Cerebellar cortex (tissue), 1 donor: ENCODE measurements at regions not wholly inside any gene's neighbourhood (a gene's known extent, or its start where the extent isn't known, plus 50 kb on each side); places are given as distances from the start of the nearest gene placed in this dataset.

Source experiments
- DNase-seq: peaks from one replicate; pipeline ENCODE4 v3.0.0-alpha.2; 2015; ENCODE audit warnings: low spot score

GRCh38 chr6:140594806-140595128 lies 1220.3 kb upstream of the CITED2 start:
- no peak for DNase-seq

DNA sequence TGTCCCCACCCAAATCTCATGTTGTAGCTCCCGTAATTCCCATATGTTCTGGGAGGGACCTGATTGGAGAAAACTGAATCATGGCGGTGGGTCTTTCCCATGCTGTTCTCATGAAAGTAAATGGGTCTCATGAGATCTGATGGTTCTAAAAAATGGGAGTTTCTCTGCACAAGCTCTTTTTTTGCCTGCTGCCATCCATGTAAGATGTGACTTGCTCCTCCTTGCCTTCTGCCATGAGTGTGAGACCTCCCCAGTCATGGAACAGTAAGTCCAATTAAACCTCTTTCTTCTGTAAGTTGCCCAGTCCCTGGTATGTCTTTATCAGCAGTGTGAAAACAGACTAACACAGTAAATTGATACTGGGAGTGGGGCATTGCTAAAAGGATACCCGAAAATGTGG lies 1218.4 kb upstream of the CITED2 start:
- no peak for DNase-seq

DNA sequence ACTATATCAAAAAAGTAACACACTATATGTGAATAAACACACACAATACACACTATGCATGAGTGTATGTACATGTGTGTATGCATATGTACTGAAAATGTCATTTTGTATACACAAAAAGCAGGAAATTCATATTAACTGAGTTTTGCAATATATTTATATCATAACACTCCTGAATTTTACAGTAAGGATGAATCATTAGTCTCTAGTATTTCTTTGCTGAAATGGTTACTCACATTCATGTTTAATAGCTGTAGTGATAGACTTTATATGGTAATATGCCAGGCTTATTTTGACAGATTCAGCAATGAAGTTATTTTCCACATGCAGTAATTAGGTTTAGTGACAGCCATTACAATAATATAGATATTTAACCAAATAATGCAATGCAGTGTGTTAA lies 1216.2 kb upstream of the CITED2 start:
- DNase-seq = no peak

DNA sequence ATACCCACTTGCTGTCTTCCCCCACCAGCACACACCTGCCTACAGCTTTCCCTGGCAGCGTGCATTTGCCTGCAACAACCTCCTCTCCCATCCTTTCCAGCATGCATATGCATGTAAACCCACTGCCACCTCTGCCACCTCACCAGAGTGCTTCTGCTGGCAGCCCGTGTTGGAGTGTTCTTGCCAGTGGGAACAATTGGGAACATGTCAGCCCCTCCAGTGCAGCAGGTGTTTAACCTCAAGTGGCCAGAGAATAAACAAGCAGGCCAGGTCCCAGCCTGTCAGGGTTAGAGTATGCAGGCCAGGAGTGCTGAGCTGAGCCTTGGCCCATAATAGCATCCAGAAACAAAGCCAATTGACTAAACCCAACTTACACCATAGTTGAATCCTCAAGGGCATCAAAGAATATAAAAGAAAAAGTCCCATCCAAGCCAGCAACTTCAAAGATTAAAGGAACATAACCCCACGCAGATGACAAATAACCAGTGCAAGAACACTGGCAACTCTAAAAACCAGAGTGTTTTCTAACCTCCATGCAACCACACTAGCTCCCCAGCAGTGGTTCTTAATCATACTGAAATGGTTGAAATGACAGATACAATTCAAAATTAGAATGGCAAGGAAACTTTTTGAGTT lies 1212.1 kb upstream of the CITED2 start:
- no peak for DNase-seq

DNA sequence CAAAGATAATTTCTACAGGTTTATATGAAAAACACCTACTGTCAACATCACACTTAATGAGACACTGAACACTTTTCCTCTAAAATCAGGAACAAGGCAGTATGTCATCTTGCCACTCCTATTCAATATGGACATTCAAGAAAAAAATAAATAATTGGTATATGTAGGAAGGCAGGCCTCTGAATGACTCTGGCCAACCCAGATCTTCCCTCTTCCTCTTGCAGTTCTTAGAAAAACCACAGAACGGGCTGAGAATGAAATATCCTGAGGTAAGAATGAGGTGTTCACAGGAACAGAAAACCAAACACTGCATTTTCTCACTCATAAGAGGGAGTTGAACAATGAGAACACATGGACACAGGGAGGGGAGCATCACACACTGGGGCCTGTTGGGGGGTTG lies 1207.2 kb upstream of the CITED2 start:
- no peak for DNase-seq

- DNase-seq = no peak
These were observed 1205.5 kb upstream of the CITED2 start for GRCh38 chr6:140579918-140580317.

DNA sequence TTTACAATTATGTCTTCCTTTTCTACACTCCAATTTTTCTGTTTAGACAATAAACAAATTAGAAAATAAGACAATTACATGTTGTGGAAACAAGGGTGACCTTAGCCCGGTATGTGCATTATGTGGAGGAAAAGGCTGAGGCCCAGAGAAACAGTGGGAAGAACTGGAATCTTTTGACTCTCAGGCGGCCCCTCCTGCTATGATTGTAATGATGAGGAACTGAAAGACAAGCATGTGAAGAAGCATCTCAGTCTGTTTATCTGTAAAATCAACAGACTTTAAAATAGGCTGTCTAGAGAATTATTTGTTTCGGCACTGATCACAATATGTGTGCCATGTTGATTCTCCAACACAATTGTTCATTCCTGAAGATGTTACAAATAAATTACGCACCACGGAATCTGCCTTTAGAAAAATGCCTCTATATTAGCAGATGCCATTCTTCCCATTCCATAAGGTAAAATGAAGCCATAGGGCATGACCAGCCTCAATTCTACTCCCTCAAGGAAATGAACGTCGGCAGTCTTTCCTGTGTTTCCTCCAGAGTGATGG lies 1201.6 kb upstream of the CITED2 start:
- DNase-seq = peak; percentile 56

DNA sequence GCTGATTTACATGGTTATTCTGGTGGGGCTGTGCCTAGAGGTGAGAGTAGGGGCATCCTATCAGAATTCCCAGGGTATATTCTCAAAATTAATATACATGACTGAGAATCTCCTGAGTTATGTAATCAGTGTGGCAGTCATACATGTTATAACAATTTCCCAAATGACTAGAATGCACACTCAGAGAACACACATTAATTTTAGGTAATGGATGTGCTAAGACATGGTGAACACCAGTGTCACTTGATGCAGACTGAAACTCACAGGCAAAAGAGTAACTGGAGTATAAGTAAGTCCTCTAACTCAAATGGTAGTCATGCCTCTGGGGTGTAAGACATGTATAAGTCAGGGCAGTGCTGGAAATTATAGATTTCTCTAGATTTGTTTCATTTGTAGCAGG lies 1198.4 kb upstream of the CITED2 start:
- no peak for DNase-seq

GRCh38 chr6:140572129-140572528 lies 1197.7 kb upstream of the CITED2 start:
- DNase-seq = peak; percentile 28

- DNase-seq = no peak
These were observed 1196.7 kb upstream of the CITED2 start for GRCh38 chr6:140571145-140571544.

DNA sequence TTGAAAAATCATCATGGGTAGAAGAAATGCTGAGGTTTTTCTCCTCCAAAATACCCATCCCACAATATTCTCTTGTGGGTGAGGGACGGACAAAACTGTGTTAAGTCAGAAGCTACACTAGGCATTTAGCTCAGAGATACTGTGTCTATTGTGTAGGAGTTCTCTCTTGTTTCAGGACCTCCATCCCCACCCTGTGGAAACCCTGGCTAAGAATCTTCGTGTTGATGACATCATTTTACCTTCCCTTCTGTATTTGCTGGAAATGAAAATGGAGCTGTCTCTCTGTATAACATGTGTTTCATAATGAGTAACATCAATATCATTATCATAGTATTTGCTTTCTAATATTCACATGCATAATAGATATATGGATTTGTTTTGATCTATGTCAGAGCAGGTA lies 1193.0 kb upstream of the CITED2 start:
- no peak for DNase-seq

- DNase-seq = no peak
These were observed 1192.4 kb upstream of the CITED2 start for GRCh38 chr6:140566781-140567277.

DNA sequence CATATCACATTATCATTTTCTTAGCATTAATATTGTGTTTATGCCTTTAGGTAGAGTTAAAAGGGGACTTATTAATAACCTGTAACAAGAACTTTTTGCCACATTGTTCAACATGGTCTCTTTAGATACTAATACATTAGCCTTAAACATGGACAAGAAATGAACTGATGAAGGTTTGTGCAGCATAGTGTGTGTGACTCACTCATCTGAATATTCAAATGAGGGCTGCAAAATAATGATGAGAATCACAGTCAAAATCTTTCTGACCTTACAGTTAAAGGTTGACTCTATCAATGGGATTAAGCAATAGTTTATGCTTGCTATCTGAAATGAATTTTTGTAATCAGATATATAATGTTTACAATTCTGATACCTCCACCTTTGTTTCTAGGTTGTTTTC lies 1189.3 kb upstream of the CITED2 start:
- no peak for DNase-seq

DNA sequence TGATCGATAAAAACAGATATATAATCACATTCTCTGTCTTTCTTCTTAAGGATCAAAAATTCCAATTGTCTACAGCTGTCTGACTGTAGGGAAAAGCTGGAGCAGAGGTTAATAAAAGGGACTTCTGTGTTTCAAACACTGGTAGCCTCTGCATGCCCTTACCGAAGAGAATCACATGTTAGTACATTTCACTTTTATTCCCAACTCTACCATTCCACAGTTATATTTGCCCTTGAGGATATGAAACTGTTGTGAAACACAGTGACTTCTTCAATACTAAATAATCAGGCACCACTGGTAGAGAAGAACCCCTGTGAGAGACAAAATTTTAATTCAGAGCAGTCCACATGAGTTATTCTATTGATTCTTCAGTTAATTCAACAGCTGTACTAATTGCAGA lies 1187.3 kb upstream of the CITED2 start:
- no peak for DNase-seq

- DNase-seq = no peak
These were observed 1186.2 kb upstream of the CITED2 start for GRCh38 chr6:140560671-140561070.

DNA sequence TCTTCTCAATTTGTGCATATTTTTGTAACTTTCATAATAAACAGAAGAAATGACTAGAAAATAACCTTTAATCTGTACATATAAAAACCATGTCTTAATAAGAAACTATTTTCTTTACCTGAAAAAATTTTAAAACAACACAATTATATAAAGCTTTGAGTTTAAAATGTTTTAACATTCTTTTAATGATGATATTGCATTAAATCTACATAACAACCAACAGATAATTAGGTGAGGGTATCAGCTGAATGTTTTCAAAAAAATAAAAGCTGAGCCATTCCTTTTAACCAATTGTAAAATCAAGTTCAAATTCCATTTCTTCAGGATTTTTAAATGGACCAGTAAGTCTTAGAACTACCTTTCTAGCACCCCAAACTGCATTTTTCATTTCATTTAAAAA lies 1185.0 kb upstream of the CITED2 start:
- no peak for DNase-seq

DNA sequence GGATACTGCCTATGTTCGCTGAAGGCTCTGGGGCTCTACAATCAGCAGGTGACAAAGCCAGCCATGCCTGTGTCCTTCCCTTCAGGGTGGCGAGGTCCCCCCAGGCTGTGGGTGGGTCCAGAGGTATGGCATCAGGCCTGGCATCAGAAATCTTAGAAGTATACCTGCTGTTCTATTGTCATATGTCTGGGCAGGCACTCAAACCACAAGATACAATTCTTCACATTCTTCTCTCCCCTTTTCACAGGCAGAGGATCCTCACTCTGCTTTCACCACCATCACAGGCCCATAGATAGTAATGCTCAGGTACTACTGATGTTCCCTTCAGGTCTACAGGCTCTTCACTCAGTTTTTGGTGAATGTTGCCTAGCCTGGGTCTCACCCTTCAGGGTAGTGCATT lies 1180.0 kb upstream of the CITED2 start:
- no peak for DNase-seq

- no peak for DNase-seq
These were observed 1173.9 kb upstream of the CITED2 start for GRCh38 chr6:140548366-140548765.

GRCh38 chr6:140546640-140547039 lies 1172.2 kb upstream of the CITED2 start:
- no peak for DNase-seq

DNA sequence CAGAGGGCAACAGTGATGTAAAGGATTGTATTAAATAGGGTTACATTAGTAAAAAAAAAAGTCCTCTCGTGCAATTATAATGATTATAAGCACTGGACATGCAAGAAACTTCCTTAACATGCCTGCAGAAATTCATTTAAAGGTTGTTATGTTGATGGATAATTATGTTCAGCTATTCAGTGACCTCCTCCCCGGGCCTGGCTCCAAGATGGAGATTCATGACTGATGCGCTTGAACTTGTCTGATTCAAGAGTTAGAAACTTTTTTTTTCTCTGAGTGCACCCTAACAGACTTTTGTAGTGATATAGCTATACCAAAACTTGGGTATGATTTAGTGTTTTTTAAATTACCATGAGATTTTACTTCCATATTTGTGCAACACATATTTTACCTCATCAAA lies 1170.0 kb upstream of the CITED2 start:
- DNase-seq = no peak

DNA sequence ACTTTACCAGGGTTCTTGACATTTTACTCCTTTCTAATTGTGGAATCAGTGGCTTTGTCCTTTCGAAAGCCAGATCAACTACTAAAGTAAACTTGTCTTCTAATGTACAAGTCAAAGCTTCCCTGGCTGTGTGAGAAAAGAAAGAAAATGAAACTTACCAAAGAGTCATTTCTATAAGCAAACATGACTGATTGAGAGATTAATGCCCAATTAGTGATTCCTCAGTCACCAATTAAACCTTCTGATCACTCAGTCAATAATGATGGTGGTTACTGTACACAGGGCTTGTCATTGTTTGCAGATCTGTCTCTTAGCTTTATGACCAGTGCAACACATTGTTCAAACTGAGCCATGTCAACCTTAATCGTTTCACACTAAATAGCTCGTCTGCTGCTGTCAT lies 1168.4 kb upstream of the CITED2 start:
- peak; percentile 50 for DNase-seq

- peak; percentile 17 for DNase-seq
These were observed 1166.8 kb upstream of the CITED2 start for GRCh38 chr6:140541288-140541687.

DNA sequence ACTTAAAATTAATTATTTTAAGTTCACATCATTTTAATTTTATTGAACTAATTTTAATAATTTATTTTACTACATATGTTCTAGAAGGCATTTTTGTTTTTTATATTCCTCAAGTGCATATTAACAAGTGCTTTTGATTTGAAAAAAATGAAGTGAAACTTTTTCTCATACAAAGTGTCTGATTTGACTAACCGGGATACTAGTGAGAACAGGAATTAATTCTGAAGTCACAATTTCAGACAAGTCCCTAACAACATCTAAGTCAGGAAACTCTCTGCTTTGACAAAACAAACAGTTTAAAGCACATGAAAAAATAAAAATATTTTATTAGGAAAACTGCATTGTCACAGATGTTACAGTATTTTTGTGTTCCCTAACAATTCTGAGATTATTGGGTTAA lies 1166.3 kb upstream of the CITED2 start:
- no peak for DNase-seq

GRCh38 chr6:140538926-140539325 lies 1164.5 kb upstream of the CITED2 start:
- peak; percentile 56 for DNase-seq
